ENCODE measurements at regions not wholly inside any gene's neighbourhood (a gene's known extent, or its start where the extent isn't known, plus 50 kb on each side); places are given as distances from the start of the nearest gene placed in this dataset.

DNA sequence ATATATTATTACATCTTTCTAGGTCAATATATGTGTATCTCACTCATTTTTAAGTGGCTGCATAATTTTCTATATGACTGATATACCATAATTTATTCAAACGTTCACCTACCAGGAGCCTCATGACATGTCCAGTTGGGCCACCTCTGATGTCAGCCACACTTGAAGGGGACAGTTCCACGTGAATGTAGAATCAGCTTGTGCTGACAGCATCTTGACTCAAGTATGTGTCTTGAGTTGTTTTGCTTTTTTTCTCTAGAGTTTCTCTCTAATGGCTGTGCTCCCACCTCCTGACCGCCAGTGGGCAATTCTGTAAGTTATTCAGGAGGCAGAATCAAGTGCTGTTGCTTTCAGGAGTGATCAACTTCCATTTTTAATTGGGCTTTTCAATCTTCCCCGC, 237.9 kb downstream of the NFKBIZ start:
- DNase-seq, result no peak

DNA sequence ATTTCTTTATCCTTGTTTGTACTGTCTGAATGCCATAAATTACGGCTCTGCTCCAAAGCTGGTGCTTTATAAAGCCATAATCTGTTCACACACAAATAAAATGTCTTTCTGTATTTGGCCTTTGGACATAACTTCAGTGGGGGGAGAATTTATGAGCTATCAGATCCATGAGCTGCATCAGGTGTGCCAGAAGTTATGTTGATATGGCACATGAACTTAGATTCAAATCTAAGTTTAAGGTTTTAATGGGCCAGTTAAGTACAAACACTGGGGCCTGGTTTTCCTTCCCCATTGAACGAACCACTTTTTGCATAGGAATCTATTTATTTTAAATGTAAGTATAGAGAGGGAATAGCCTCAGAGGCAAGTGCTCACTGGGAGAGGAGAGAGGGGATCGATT, 239.9 kb downstream of the NFKBIZ start:
- DNase-seq, result no peak

DNA sequence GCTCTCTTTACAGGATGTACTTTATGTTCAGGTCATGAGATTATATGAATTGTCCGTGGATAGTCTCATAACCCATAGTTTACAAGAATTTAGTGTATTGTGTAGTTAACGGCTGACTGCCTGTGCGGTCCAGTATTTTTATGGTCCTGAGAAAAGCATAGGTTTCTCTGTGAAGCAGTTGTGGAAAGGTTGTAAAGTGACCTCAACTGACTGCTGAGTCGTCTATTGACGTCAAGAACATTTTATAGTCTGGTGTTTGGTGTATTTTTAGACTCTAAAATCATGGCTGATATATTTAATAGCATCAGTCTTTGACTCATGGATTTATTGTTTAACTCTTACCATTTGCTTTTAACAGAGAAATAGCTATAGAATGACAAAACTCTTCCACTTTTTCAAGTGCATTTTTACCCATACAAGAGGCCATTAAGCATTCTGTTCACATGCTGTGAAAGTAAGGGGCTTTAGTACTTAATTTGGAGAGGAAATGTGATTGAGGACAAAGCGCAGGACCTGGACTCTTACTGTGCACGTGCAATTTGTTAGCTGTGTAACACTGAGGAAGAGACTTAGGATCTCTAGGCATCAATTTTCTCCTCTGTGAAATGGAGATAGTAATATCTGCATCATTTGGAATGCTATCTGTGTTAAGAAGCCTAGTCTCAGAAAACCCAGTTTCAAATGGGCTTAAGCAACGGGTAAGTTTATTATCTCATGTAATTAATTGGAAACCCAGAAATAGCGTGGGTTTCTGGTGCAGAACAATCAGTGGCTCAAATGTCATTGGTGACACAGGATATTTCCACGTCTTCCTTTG, 240.8 kb downstream of the NFKBIZ start:
- DNase-seq, result peak; percentile 95

GRCh38 chr3:102090721-102091045, 241.4 kb downstream of the NFKBIZ start:
- no peak for DNase-seq

- no peak for DNase-seq
These were observed 242.0 kb downstream of the NFKBIZ start for GRCh38 chr3:102091358-102091757.

- DNase-seq, result no peak
These were observed 243.5 kb downstream of the NFKBIZ start for GRCh38 chr3:102092617-102093466.

DNA sequence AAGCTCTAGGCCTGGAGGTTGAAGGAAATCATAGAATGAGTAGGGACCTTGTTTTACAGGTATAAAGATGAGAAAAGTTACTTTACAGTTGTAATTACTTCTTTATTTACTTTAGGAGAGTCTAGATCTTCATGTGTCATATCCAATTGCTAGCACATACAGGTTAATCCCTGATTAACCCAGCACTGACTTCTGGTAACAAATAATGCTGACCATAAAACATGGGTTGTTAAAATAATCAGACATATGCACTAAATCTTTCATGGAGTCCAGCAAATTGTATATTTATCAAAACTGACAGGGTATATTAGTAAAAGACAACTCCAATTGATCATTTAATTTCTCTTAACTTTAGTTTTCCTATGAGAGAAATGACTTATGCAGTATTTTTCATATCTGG, 245.2 kb downstream of the NFKBIZ start:
- DNase-seq, result no peak

GRCh38 chr3:102095383-102095782, 246.1 kb downstream of the NFKBIZ start:
- no peak for DNase-seq

GRCh38 chr3:102096066-102096465, 246.8 kb downstream of the NFKBIZ start:
- DNase-seq, result no peak

GRCh38 chr3:102098130-102098885, 249.0 kb downstream of the NFKBIZ start:
- DNase-seq, result no peak

DNA sequence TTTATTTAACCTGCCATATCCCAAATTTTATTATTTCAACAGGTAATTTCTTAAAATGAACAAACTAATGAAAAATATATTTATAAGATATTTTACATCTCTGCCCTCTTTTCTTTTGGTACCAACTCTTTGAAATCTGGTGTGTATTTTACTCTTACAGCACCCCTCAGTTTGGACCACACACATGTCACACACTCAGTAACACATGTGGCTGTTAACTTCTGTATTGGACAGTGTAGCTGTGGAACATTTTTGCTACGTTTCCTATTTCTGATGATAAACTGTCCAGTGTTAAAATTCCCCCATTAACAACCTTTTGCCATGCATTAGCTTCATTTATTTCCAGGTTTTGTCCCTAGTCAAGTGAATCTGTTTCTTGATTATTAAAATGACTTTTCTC, 250.6 kb downstream of the NFKBIZ start:
- DNase-seq, result no peak

DNA sequence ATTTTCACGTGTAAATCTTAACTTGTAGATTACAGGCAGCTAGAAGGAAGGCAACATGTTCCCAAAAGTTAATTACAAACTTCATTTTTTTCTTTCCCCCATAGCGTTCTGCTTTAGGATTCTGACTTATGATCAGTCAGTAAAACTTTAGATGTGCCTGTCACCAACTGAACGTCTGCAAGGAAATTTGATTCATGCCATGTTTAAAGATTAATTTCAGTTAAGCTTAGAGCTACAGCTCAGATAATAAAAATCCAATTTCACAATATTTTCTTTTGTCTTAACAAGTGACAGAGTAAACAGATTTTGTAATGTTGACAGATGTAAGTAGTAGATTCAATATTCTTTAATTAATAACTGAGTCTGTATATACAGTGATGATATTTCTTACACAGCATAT, 253.1 kb downstream of the NFKBIZ start:
- no peak for DNase-seq

GRCh38 chr3:102104033-102104432, 254.7 kb downstream of the NFKBIZ start:
- no peak for DNase-seq

DNA sequence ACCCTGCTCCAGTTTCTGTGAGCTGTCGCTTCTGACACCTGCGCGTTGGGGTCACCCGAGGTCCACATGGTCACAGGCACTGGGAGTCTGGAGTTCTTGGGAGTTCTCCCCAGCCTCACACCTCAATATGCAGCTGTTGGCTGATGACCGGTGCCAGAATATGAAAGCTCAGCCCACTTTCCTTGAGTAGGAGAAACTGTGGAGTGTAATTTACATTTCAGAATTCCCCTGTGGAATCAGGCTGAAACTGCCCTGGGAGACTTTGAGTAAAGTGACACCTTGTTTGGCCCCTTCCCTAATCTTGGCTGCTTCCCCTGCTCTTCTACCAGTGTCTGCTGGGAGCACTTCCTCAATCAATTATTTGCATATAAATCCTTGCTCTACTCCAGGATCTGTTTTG, 255.9 kb downstream of the NFKBIZ start:
- no peak for DNase-seq

- DNase-seq, result no peak
These were observed 257.2 kb downstream of the NFKBIZ start for GRCh38 chr3:102106416-102107097.

DNA sequence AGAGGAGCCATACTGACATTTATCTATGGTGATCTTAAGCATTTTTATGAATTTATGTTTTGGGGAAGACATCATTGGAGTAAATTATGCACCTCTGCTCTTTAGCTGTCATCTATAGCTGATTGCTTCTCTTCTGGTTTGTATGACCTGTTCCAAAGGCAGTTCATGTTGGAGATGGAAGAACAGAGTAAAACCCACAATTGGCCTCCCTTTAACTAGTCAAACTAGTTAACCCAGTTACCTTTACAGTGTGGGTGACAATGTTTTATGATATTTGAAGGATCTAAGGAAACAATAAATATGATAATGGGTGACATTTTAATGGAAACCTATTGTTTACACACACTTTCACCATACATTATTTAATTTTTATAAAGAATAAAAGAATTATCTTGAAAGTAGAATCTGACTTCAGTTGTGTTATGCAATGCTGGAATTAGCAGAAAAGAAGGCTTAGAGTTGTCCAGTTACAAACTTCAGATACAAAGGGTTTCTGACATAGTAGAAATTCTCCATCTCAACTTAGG, 263.5 kb downstream of the NFKBIZ start:
- no peak for DNase-seq

DNA sequence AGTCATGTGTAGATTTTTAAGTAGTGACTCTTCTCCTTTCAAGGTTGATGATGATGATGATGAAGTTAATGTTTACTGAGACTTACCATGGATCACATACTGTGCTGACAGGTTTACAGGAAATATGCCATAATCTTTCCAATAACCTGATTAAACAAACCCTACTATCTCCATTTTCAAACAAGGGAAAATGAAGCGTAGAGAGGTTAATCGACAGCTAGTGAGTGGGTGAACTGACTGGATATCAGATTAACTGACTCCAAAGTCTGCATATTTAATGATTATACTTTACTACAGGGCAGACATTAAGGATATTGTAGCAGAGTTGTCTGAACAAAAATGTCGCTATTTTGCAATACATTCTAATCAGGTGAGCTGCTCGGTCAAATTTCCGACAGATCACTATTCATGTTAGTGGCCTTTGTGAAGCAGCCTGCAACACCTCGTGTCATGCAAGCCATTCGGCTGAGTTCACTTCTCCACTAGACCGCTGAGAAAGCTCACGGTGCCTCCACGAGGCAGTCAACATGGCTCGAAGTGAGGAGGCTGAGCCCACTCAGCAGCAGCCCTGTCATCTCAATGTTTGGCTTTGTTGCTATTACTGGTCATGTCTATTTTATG, 264.2 kb downstream of the NFKBIZ start:
- no peak for DNase-seq

GRCh38 chr3:102114264-102114979, 265.1 kb downstream of the NFKBIZ start:
- no peak for DNase-seq

DNA sequence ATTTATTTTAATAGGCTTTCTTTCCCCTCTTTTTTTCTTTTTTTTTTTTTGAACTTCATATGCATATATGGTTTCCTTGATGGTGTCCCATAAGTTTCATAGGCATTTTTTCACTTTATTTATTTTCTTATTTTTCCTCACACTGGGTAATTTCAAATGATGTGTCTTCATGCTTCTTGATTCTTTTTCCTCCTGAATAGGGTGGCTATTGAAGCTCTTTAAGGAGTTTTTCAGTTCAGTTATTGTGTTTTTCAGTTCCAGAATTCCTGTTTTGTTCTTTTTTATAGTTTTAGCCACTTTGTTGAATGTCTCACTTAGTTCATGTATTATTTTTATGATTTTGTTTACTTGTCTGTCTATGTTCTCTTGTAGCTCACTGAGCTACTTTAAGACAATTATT, 273.2 kb downstream of the NFKBIZ start:
- no peak for DNase-seq

GRCh38 chr3:102123590-102124190, 274.4 kb downstream of the NFKBIZ start:
- no peak for DNase-seq

DNA sequence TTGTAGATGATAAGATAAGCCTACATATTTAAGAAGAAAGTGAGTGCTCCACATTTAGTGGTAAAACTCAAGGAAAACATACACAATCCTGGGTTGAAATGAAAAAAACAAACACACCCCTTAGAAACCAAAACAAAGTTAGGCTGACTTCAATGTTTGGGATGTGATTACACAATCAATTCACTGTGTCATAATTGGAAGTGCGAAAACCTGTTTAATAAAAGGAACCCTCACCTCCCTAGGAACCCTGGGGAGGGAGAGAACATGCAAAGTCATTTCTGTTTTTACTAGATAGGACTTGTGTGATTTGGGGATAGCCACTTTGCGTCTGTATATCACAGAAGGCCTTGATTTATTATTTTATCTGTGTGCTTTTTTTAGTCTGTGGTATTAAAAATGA, 275.0 kb downstream of the NFKBIZ start:
- DNase-seq, result no peak
